Left lung (tissue), 4 donors: ENCODE measurements at regions not wholly inside any gene's neighbourhood (a gene's known extent, or its start where the extent isn't known, plus 50 kb on each side); places are given as distances from the start of the nearest gene placed in this dataset.

Source experiments
- ATAC-seq: fragments of 200-7000 bp; cut with Tn5 transposase; one replicate; pipeline ENCODE4 v1.9.1; 2020; ENCODE audit warnings: moderate library complexity
- DNase-seq, 4 donors: peaks; one replicate each; pipeline ENCODE4 v3.0.0-alpha.2; 2013 to 2020
- H3K27ac ChIP-seq, 2 donors: fragments of 200-600 bp; sonication (generic) in 1 of 2; one replicate each; pipeline versions ENCODE4 v1.5.0 to v1.8.0; 2020 to 2021
- H3K27me3 ChIP-seq, 2 donors: fragments of 200-600 bp; sonication (generic) in 1 of 2; one replicate each; pipeline versions ENCODE4 v1.5.0 to v1.8.0; 2020 to 2021
- H3K36me3 ChIP-seq, 2 donors: fragments of 200-600 bp; sonication (generic) in 1 of 2; one replicate each; pipeline versions ENCODE4 v1.5.0 to v1.8.0; 2020 to 2021
- H3K4me1 ChIP-seq, 2 donors: fragments of 200-600 bp; one replicate each; pipeline ENCODE4 v1.8.0; 2021
- H3K4me3 ChIP-seq, 2 donors: fragments of 200-600 bp; sonication (generic) in 1 of 2; one replicate each; pipeline versions ENCODE4 v1.5.0 to v1.8.0; 2020 to 2021; ENCODE audit warnings: mild to moderate bottlenecking in 1 of 2
- H3K9me3 ChIP-seq, 2 donors: fragments of 200-600 bp; sonication (generic) in 1 of 2; one replicate each; pipeline versions ENCODE4 v1.5.0 to v1.8.0; 2020 to 2021
- CTCF ChIP-seq, 2 donors: fragments of 200-600 bp; sonication (generic) in 1 of 2; IDR thresholded peaks; one replicate each; pipeline versions ENCODE4 v1.5.0 to v1.8.0; 2021; ENCODE audit warnings: antibody characterized with exemption in 2 of 2
- intact Hi-C, 2 donors: fragments of 100-400 bp; cut with DNase I; formaldehyde crosslinking; loops; one replicate each; pipeline versions ENCODE4 v1.11.2 to v1.14.2; 2022
- donor health status: DM: no; HTN: yes; CAD: no.
- donor health status: DM: no; HTN: no; CAD: no.

DNA sequence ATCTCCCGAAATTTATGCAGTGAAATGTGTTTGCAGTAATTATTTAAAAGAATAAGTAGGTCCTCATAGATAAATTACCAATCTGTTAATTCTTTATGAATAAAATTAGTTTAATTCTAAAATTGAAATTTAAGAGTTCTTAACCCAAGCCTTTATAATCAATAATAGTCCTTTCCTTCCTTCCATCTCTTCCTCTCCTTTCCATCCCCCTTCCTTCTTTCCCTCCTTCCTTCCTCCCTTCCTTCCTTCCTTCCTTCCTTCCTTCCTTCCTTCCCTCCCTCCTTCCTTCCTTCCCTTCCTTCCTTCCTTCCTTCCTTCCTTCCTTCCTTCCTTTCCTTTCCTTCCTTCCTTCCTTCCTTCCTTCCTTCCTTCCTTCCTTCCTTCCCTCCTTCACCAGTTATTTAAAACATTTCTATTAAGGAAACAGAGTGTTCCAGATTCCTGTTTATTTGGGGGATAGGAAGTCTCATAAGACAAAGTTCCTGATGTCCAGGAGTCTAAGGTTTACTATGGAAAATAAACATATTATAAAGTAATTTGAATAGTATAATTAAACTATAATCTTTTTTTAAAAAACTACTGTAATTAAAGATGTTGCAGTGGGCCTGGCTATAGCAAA lies 285.3 kb upstream of the NOX3 start:
- Histone ChIP-seq H3K36me3 (no peaks in the 10 kb centered on the region), H3K4me1 (no peaks in the 10 kb centered on the region), H3K27me3 (no peaks in the 10 kb centered on the region), H3K9me3 (no peaks in the 10 kb centered on the region), H3K4me3 (no peak overlapping the region), H3K27ac (no peak overlapping the region)
- no peak for ATAC-seq
- intact Hi-C loops, result no loop called here
- no peak for DNase-seq
- TF ChIP-seq CTCF (IDR thresholded peaks at IDR 0.05), result no peak

DNA sequence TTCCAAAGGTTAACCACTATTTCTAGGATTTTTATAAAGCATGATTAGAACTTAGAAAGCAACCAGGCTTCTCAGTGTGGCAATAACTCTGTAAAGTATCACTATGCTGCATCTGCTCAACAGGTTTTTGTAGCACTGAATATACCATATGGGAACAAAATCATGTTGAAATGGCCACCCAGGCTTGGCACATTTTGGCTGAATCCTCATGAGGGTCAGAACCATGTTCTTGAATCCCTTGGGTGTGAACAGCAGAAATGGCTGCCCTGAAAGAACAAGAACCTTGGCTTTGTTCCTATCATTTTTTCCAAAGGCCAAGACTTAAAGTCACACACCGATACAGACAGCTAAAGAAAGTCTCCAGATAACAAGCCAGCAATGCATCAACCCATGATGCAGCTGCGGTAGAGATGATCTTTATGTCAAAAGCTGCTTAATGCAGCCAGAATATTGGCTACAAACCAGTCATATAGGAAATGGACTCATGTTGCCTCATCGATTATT lies 283.0 kb upstream of the NOX3 start:
- intact Hi-C loops, result no loop called here
- H3K4me1 ChIP-seq, result no peaks in the 10 kb centered on the region

DNA sequence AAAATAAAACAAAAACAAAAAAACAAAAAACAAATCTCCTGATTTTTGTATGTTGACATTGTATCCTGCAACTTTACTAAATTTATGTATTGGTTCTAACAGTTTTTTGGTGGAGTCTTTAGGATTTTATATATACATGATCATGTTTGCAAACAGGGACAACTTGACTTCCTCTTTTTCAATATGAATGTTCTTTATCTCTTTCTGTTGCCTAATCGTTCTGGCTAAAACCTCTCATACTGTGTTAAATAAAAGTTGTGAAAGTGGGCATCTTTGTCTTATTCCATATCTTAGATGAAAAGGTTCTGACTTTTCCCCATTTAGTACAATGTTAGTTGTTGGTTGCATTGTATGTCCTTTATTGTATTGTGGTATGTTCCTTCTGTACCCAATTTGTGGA lies 261.7 kb upstream of the NOX3 start:
- DNase-seq (no peak), ATAC-seq (no peak)
- Histone ChIP-seq H3K9me3 (no peaks in the 10 kb centered on the region), H3K27me3 (no peaks in the 10 kb centered on the region), H3K27ac (no peak overlapping the region), H3K4me1 (no peaks in the 10 kb centered on the region), H3K4me3 (no peak overlapping the region), H3K36me3 (no peaks in the 10 kb centered on the region)
- intact Hi-C loops, result no loop called here
- TF ChIP-seq CTCF (IDR thresholded peaks at IDR 0.05), result no peak

More for the DNA sequence above, 283.0 kb upstream of the NOX3 start:
- Histone ChIP-seq H3K9me3 (no peaks in the 10 kb centered on the region), H3K27ac (no peak overlapping the region), H3K27me3 (no peaks in the 10 kb centered on the region), H3K36me3 (no peaks in the 10 kb centered on the region), H3K4me3 (no peak overlapping the region)
- no peak for ATAC-seq
- TF ChIP-seq CTCF (IDR thresholded peaks at IDR 0.05), result no peak
- no peak for DNase-seq

DNA sequence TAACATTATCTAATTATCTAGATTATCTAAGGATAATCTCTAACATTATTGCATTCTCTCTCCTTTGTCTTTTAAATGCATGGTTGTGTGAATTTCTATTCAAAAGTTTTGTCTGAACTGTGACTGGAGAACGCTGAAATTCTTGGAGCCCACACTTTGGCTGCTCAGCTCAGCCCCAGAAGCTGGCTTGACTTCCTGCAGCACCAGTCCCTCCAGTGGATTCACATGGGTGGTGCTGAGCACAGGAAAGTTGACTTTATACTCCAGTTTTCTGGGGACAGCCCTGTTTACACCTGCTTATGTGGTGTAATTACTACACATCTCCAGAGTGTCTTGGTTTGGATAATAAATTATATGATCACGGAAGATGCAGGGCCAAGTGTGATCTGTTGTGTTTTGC lies 255.1 kb upstream of the NOX3 start:
- intact Hi-C loops, result no loop called here
- no peak overlapping the region for H3K4me3 ChIP-seq
- no peaks in the 10 kb centered on the region for H3K27me3 ChIP-seq
- no peak for ATAC-seq
- no peaks in the 10 kb centered on the region for H3K36me3 ChIP-seq
- no peak overlapping the region for H3K27ac ChIP-seq
- H3K4me1 ChIP-seq, result no peaks in the 10 kb centered on the region
- no peak for DNase-seq
- peaks cover 0 to 4% of the 10 kb centered on the region in 2 donors for H3K9me3 ChIP-seq
- TF ChIP-seq CTCF (IDR thresholded peaks at IDR 0.05), result no peak

DNA sequence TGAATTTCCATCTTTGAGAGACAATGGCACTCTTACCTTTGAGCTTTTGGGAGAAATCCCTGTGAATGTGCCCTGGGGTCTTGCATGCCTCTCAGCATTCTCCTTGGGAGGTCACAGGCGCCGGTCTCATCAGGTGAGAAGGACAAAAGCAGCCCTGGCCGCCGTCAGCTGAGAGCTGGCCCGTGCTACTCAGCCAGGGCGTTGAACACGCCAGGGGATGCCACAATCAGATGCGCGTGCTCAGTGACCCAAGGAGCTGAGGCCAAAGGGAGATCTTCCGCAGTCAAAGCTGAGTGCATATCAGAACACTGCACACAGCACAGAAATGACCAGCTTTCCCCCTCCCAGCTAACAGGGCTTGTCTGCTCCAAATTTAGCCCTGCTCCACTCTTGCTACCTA lies 253.6 kb upstream of the NOX3 start:
- no peak overlapping the region for H3K27ac ChIP-seq
- no peak for DNase-seq
- H3K27me3 ChIP-seq, result no peaks in the 10 kb centered on the region
- no peak overlapping the region for H3K4me3 ChIP-seq
- no peaks in the 10 kb centered on the region for H3K36me3 ChIP-seq
- H3K9me3 ChIP-seq, result peaks cover 0 to 7% of the 10 kb centered on the region in 2 donors
- intact Hi-C loops, result no loop called here
- no peaks in the 10 kb centered on the region for H3K4me1 ChIP-seq
- TF ChIP-seq CTCF (IDR thresholded peaks at IDR 0.05), result no peak
- ATAC-seq, result no peak
